ENCODE measurements at regions not wholly inside any gene's neighbourhood (a gene's known extent, or its start where the extent isn't known, plus 50 kb on each side); places are given as distances from the start of the nearest gene placed in this dataset.

DNA sequence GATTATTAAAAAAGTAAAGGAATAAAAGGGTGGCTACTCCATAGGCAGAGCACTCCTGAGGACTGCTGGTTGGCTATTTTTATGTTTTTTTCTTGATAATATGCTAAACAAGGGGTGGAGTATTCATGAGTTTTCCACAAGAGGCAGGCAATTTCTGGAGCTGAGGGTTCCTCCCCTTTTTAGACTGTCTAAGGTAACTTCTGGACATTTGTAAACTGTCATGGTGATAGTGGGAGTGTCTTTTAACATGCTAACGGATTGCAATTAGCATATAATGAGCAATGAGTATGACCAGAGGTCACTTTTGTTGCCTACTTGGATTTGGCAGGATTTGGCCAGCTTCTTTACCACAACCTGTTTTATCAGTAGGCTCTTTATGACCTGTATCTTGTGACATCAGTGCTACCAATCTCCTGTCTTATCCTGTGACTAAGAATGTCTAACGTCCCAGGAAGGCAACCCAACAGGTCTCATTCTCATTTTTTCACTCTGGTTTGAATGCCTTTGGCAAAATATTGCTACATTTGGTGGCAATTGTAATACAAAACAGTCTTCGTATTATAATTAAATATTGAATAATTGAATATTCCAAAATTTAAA is 587.8 kb upstream of the POM121L12 start:
- DNase-seq (ENCODE audit: low read depth), result no peak
- no peak overlapping the region for H3K4me3 ChIP-seq (replicated peaks; ENCODE audit: low read depth, low read length)
- TF ChIP-seq, protein P1, sequence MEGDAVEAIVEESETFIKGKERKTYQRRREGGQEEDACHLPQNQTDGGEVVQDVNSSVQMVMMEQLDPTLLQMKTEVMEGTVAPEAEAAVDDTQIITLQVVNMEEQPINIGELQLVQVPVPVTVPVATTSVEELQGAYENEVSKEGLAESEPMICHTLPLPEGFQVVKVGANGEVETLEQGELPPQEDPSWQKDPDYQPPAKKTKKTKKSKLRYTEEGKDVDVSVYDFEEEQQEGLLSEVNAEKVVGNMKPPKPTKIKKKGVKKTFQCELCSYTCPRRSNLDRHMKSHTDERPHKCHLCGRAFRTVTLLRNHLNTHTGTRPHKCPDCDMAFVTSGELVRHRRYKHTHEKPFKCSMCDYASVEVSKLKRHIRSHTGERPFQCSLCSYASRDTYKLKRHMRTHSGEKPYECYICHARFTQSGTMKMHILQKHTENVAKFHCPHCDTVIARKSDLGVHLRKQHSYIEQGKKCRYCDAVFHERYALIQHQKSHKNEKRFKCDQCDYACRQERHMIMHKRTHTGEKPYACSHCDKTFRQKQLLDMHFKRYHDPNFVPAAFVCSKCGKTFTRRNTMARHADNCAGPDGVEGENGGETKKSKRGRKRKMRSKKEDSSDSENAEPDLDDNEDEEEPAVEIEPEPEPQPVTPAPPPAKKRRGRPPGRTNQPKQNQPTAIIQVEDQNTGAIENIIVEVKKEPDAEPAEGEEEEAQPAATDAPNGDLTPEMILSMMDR (IDR thresholded peaks at IDR 0.05; ENCODE audit: low read length, missing control alignments), result no peak

DNA sequence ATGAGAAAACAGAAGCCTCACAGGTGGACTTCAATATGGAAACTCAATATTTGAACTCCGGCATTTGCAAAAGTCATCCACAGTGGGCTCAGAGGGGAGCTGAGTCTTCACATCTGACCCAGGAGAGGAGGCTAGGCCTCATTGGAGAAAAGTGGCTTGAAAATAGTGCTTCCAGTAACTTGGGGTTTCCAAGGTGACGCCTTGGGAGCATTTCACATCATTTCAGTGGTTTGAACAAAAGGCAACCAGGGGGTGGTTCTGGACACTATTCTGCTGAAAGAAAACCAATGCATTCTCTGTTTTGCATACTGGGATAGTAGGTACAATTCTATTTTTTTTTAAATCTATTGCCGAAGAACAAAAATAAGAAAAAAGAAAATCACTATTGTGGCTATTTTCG is 599.2 kb upstream of the POM121L12 start:
- H3K4me3 ChIP-seq (replicated peaks; ENCODE audit: low read depth, low read length), result no peak overlapping the region
- TF ChIP-seq, protein P1 (IDR thresholded peaks at IDR 0.05; ENCODE audit: low read length, missing control alignments), result no peak
- DNase-seq (ENCODE audit: low read depth), result no peak

DNA sequence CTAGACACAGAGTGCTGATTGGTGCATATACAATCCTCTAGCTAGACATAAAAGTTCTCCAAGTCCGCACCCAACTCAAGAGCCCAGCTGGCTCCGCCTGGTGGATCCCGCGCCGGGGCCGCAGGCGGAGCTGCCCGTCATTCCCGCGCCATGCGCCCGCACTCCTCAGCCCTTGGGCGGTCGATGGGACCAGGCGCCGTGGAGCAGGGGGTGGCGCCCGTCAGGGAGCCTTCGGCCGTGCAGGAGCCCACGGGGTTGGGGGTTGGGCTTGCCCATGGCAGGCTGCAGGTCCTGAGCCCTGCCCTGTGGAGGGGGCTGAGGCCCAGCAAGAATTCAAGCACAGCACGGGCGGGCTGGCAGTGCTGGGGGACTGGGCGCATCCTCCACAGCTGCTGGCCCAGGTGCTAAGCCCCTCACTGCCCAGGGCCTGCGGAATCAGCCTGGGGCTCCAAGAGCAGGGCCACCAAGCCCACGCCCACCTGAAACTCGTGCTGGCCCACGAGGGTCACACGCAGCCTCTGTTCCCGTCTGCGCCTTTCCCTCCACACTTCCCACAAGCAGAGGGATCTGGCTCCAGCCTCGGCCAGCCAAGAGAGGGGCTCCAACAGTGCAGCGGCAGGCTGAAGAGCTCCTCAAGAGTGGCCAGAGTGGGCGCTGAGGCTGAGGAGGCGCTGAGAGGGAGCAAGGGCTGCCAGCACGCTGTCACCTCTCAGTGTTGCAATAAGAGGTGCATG is 604.2 kb upstream of the POM121L12 start:
- TF ChIP-seq, protein P1 (IDR thresholded peaks at IDR 0.05; ENCODE audit: low read length, missing control alignments), result no peak
- no peak overlapping the region for H3K4me3 ChIP-seq (replicated peaks; ENCODE audit: low read depth, low read length)
- no peak for DNase-seq (ENCODE audit: low read depth)

DNA sequence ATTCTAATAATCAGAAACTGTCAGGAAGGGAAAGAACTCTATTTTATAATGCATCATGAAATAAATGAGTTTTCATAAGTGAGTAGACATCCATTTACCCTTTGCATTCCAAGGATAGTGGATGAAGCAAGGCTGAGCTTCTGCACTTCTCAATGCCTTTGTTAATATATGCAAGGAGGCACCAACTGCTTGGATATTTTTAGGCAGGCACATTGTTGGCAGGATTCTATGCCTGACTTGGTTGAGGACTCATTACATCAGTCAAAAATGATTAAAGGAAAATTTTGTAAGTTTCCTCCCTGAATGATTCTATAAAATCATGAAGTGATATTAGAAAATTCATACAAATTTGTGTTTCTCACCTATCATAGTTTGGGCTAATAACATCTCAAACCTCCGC is 612.2 kb upstream of the POM121L12 start:
- DNase-seq (ENCODE audit: low read depth), result no peak

DNA sequence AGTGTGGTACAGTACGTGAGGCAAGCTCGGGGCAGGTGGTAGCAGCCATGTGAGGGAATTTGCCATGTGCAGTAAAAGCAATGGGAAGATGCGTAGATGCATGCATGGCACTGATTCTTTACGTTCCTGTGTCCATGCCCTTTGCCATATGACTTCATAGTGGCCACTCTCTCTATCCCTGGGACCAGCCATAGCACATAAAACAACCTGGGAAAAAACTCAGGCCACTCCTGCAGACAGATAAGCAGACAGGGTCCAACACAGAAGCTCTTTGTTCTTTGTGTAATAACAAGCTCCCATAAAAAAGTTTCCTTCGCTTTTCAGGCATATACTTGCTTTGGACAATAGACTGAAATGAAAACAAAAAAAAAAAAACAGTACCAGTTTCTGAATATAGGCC is 622.4 kb upstream of the POM121L12 start:
- DNase-seq (ENCODE audit: low read depth), result no peak
- TF ChIP-seq, protein P1 (IDR thresholded peaks at IDR 0.05; ENCODE audit: low read length, missing control alignments), result no peak
- no peak overlapping the region for H3K4me3 ChIP-seq (replicated peaks; ENCODE audit: low read depth, low read length)

More for the DNA sequence above, 612.2 kb upstream of the POM121L12 start:
- TF ChIP-seq, protein P1 (IDR thresholded peaks at IDR 0.05; ENCODE audit: low read length, missing control alignments), result no peak
- H3K4me3 ChIP-seq (replicated peaks; ENCODE audit: low read depth, low read length), result no peak overlapping the region

DNA sequence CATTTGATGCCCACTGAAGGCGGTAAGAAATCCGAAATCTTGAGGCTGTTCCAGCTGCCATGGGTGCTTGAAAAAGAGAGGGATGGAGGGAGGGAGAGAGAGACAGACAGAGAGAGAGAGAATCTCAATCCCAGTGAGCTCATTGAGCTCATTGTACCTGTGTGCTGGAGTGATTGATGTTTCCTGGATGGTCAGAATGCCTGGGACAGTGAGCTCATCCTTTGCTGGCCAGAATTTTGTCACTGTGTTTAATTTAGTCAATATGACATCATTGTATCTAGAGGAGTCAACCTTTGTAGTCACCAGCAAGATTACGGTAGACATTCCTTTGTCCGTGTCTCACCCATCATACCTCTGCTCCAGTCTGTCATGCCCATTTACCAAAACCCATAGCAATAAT is 625.4 kb upstream of the POM121L12 start:
- DNase-seq (ENCODE audit: low read depth), result no peak
- TF ChIP-seq, protein P1 (IDR thresholded peaks at IDR 0.05; ENCODE audit: low read length, missing control alignments), result no peak
- no peak overlapping the region for H3K4me3 ChIP-seq (replicated peaks; ENCODE audit: low read depth, low read length)

DNA sequence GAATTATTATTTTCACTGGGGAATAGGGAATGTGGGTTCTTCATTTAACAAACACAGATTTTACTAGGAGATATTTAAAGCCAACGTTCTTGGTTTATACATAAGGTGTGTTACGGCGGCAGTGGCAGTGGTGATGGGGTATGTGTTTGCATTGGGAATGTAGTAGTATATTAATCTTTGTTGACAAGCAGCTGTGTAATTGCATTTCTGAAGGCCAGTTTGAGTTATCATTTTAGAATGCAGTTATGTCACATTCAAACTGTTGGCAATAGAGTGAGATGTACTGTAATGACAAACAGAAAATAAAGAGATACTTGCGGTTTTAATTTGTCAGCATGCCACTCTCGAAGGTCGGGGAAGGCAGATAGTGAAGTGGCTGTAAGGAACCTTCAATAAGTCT is 628.6 kb upstream of the POM121L12 start:
- no peak for DNase-seq (ENCODE audit: low read depth)
- TF ChIP-seq, protein P1 (IDR thresholded peaks at IDR 0.05; ENCODE audit: low read length, missing control alignments), result no peak
- no peak overlapping the region for H3K4me3 ChIP-seq (replicated peaks; ENCODE audit: low read depth, low read length)
